ENCODE measurements at regions not wholly inside any gene's neighbourhood (a gene's known extent, or its start where the extent isn't known, plus 50 kb on each side); places are given as distances from the start of the nearest gene placed in this dataset.

DNA sequence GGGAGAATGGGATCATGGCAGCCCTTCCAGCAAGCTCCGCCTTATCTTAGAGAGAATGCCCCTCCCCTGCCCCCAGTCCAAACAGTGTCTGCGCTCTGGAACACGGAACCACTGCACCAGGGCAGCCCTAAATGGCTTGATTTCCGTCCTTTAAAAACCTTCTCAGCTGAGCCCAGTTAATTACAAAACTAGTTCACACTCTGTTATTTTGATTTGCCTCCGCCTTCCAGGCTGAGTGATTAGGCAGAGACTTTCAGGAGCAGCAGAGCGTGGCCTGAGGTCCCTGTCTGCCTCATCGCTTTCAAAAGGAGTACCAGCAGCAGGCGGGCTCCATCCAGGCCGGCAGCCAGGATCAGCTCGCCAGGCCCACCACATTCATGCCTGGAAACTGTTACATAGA is 313.0 kb downstream of the BRD1 start:
- no peak overlapping the region for H3K27ac ChIP-seq (replicated peaks)
- no peaks in the 10 kb centered on the region for H3K27me3 ChIP-seq (ENCODE audit: insufficient read depth, poor library complexity, severe bottlenecking)
- no peak for DNase-seq (ENCODE audit: low read depth in 1 of 2, low spot score in 1 of 2)
- no peak overlapping the region for H3K4me3 ChIP-seq (replicated peaks; ENCODE audit: insufficient read depth, low read length)
- TF ChIP-seq, protein P1, sequence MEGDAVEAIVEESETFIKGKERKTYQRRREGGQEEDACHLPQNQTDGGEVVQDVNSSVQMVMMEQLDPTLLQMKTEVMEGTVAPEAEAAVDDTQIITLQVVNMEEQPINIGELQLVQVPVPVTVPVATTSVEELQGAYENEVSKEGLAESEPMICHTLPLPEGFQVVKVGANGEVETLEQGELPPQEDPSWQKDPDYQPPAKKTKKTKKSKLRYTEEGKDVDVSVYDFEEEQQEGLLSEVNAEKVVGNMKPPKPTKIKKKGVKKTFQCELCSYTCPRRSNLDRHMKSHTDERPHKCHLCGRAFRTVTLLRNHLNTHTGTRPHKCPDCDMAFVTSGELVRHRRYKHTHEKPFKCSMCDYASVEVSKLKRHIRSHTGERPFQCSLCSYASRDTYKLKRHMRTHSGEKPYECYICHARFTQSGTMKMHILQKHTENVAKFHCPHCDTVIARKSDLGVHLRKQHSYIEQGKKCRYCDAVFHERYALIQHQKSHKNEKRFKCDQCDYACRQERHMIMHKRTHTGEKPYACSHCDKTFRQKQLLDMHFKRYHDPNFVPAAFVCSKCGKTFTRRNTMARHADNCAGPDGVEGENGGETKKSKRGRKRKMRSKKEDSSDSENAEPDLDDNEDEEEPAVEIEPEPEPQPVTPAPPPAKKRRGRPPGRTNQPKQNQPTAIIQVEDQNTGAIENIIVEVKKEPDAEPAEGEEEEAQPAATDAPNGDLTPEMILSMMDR (IDR thresholded peaks at IDR 0.05; ENCODE audit: insufficient read depth, low read length) = no peak
- TF ChIP-seq POLR2AphosphoS5 (IDR thresholded peaks at IDR 0.05; ENCODE audit: low read depth) (no peak), SPI1 (IDR thresholded peaks at IDR 0.05; ENCODE audit: borderline replicate concordance, low read depth) (no peak), GABPA (IDR thresholded peaks at IDR 0.05; ENCODE audit: low read depth) (no peak)
- TF ChIP-seq, protein P2, sequence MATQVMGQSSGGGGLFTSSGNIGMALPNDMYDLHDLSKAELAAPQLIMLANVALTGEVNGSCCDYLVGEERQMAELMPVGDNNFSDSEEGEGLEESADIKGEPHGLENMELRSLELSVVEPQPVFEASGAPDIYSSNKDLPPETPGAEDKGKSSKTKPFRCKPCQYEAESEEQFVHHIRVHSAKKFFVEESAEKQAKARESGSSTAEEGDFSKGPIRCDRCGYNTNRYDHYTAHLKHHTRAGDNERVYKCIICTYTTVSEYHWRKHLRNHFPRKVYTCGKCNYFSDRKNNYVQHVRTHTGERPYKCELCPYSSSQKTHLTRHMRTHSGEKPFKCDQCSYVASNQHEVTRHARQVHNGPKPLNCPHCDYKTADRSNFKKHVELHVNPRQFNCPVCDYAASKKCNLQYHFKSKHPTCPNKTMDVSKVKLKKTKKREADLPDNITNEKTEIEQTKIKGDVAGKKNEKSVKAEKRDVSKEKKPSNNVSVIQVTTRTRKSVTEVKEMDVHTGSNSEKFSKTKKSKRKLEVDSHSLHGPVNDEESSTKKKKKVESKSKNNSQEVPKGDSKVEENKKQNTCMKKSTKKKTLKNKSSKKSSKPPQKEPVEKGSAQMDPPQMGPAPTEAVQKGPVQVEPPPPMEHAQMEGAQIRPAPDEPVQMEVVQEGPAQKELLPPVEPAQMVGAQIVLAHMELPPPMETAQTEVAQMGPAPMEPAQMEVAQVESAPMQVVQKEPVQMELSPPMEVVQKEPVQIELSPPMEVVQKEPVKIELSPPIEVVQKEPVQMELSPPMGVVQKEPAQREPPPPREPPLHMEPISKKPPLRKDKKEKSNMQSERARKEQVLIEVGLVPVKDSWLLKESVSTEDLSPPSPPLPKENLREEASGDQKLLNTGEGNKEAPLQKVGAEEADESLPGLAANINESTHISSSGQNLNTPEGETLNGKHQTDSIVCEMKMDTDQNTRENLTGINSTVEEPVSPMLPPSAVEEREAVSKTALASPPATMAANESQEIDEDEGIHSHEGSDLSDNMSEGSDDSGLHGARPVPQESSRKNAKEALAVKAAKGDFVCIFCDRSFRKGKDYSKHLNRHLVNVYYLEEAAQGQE (IDR thresholded peaks at IDR 0.05; ENCODE audit: insufficient replicate concordance, low read depth) = no peak

DNA sequence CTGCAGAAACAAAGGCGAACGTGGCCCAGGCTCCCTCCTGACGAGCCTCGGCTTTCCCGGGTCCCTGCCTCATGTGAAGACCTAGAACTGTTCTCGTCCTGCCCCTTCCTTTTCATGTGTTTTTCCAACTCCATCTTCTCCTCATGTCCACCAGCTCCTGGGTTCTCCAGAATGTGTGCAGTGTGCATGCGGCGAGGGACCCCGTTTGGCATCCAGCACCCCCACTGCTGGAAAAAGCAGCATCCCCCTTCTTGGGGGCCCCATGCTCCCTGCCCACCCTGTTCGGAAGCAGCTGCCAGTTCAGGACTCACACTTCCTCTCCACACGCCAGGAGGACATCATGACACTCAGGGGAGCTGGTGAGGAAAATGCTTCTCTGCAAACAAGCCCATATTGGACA is 313.5 kb downstream of the BRD1 start:
- no peak for DNase-seq (ENCODE audit: low read depth in 1 of 2, low spot score in 1 of 2)
- Histone ChIP-seq H3K27me3 (ENCODE audit: insufficient read depth, poor library complexity, severe bottlenecking) (no peaks in the 10 kb centered on the region), H3K27ac (replicated peaks) (no peak overlapping the region), H3K4me3 (replicated peaks; ENCODE audit: insufficient read depth, low read length) (no peak overlapping the region)
- TF ChIP-seq GABPA (IDR thresholded peaks at IDR 0.05; ENCODE audit: low read depth) (no peak), SPI1 (IDR thresholded peaks at IDR 0.05; ENCODE audit: borderline replicate concordance, low read depth) (no peak), POLR2AphosphoS5 (IDR thresholded peaks at IDR 0.05; ENCODE audit: low read depth) (no peak)
- TF ChIP-seq, protein P2 (IDR thresholded peaks at IDR 0.05; ENCODE audit: insufficient replicate concordance, low read depth) = no peak
- TF ChIP-seq, protein P1 (IDR thresholded peaks at IDR 0.05; ENCODE audit: insufficient read depth, low read length) = no peak

DNA sequence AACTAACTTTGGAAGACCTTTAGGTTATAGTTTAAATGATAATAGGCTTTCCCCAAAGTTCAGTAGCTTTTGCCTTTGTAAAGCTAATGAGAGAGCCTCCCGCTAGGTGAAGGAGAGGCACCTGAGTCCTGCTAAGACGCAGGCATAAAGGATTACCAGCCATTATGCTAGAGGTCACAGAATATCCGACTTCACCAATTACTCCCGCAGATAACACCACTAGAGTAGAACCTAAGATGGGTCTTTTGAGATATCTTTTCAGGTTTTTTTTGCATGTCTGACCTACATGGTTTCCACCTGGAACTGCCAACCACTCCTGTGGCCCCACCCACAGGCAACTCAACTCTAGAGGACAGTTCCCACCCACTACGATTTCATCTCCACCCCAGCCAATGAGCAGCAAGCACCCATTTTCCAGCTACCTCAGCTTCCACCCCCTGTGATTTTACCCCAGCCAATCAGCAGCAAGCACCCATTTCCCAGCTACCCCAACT is 314.3 kb downstream of the BRD1 start:
- no peak overlapping the region for H3K27ac ChIP-seq (replicated peaks)
- TF ChIP-seq GABPA (IDR thresholded peaks at IDR 0.05; ENCODE audit: low read depth) (no peak), POLR2AphosphoS5 (IDR thresholded peaks at IDR 0.05; ENCODE audit: low read depth) (no peak), SPI1 (IDR thresholded peaks at IDR 0.05; ENCODE audit: borderline replicate concordance, low read depth) (no peak)
- TF ChIP-seq, protein P1 (IDR thresholded peaks at IDR 0.05; ENCODE audit: insufficient read depth, low read length) = no peak
- TF ChIP-seq, protein P2 (IDR thresholded peaks at IDR 0.05; ENCODE audit: insufficient replicate concordance, low read depth) = no peak
- no peaks in the 10 kb centered on the region for H3K27me3 ChIP-seq (ENCODE audit: insufficient read depth, poor library complexity, severe bottlenecking)
- DNase-seq (ENCODE audit: low read depth in 1 of 2, low spot score in 1 of 2) = no peak
- H3K4me3 ChIP-seq (replicated peaks; ENCODE audit: insufficient read depth, low read length) = no peak overlapping the region

All from HL-60 (cell line).